Endothelial cell of umbilical vein (primary cell): ENCODE measurements at regions not wholly inside any gene's neighbourhood (a gene's known extent, or its start where the extent isn't known, plus 50 kb on each side); places are given as distances from the start of the nearest gene placed in this dataset.

Experiments
- BruUV-seq: library from RNA; stranded (reverse); fragments of 400-500 nt; replicated peaks from 2 replicates; lab custom pipeline; 2021; lab: Mats Ljungman, UMichigan
- CTCF ChIA-PET: fragments of 300-600, 350-600 bp; sonication (Branson Sonifier 250); formaldehyde crosslinking; loops from one replicate; lab custom pipeline; 2021; ENCODE audit warnings: antibody characterized with exemption, inconsistent platforms; lab: Charles Lee
- POLR2A ChIA-PET: fragments of 300-600, 350-600 bp; sonication (Branson Sonifier 250); formaldehyde crosslinking; loops from one replicate; lab custom pipeline; 2021; ENCODE audit warnings: antibody characterized with exemption, inconsistent platforms; lab: Charles Lee
- DNase-seq: peaks from one replicate; pipeline ENCODE4 v3.0.0-alpha.2; 2011; ENCODE audit warnings: low read depth, low spot score
- FAIRE-seq: peaks from 2 replicates; lab custom pipeline; 2011; peaks lifted over from hg19 to GRCh38; lab: Jason Lieb, UNC
- H2AFZ ChIP-seq: 2 replicates; pipeline ENCODE4 v1.6.0; 2012; ENCODE audit warnings: low read depth, low read length, control low read depth, inconsistent platforms
- H3K27ac ChIP-seq: 2 replicates; pipeline ENCODE4 v1.5.1; 2011; ENCODE audit warnings: low read depth, mild to moderate bottlenecking, control low read depth, low read length, moderate library complexity; ENCODE audit not compliant: insufficient read depth
- H3K27me3 ChIP-seq, 2 experiments: 2 replicates each; pipeline versions ENCODE4 v1.6.0 to v1.6.1; 2011; ENCODE audit warnings: low read length in 2 of 2, mixed read lengths in 1 of 2; ENCODE audit not compliant: control insufficient read depth in 2 of 2, insufficient read depth in 2 of 2
- H3K36me3 ChIP-seq, 2 experiments: 2 replicates in 1 of 2; 3 replicates in 1 of 2; pipeline ENCODE4 v1.5.1; 2011; ENCODE audit warnings: low read length in 2 of 2, mild to moderate bottlenecking in 1 of 2, moderate library complexity in 1 of 2; ENCODE audit not compliant: control insufficient read depth in 2 of 2, insufficient read depth in 2 of 2; ENCODE audit errors: extremely low read depth in 1 of 2
- H3K4me1 ChIP-seq: 3 replicates; pipeline ENCODE4 v1.5.1; 2011; ENCODE audit warnings: mild to moderate bottlenecking, low read length; ENCODE audit not compliant: control insufficient read depth, insufficient read depth; ENCODE audit errors: extremely low read depth
- H3K4me2 ChIP-seq: 2 replicates; pipeline ENCODE4 v1.6.1; 2011; ENCODE audit warnings: low read length, control low read depth, mixed read lengths; ENCODE audit not compliant: insufficient read depth
- H3K4me3 ChIP-seq, 3 experiments: fragments of 200-600 bp in 1 of 3; sonication (generic), shearing (Covaris generic) in 1 of 3; replicated peaks in 1 of 3; 2 replicates each; pipeline ENCODE4 v1.5.1; 2011 to 2016; ENCODE audit warnings: control low read depth in 3 of 3, low read length in 3 of 3, mild to moderate bottlenecking in 2 of 3, inconsistent platforms in 1 of 3, low read depth in 1 of 3, moderate library complexity in 1 of 3; ENCODE audit not compliant: insufficient read depth in 1 of 3
- H3K79me2 ChIP-seq: 2 replicates; pipeline ENCODE4 v1.6.0; 2012; ENCODE audit warnings: low read length, inconsistent platforms; ENCODE audit not compliant: control insufficient read depth, insufficient read depth
- H3K9ac ChIP-seq: replicated peaks from 2 replicates; pipeline ENCODE3; 2011; ENCODE audit warnings: low read length, control low read depth; ENCODE audit not compliant: insufficient read depth; ENCODE audit errors: extremely low read depth
- H3K9me1 ChIP-seq: replicated peaks from 3 replicates; pipeline ENCODE4 v1.6.0; 2011; ENCODE audit warnings: mild to moderate bottlenecking, low read length; ENCODE audit not compliant: control insufficient read depth, insufficient read depth; ENCODE audit errors: extremely low read depth
- H3K9me3 ChIP-seq: replicated peaks from 2 replicates; pipeline ENCODE4 v1.5.1; 2012; ENCODE audit warnings: low read length, inconsistent platforms; ENCODE audit not compliant: control insufficient read depth, insufficient read depth
- H4K20me1 ChIP-seq: replicated peaks from 2 replicates; pipeline ENCODE3; 2011; ENCODE audit warnings: mild to moderate bottlenecking, low read length; ENCODE audit not compliant: control insufficient read depth, insufficient read depth; ENCODE audit errors: extremely low read depth
- CTCF ChIP-seq, 2 donors: IDR thresholded peaks; 1 replicate in 1 of 2; 2 replicates in 1 of 2; pipeline ENCODE4 v1.5.1; 2011; ENCODE audit warnings: low read length in 2 of 2, mild to moderate bottlenecking in 2 of 2, moderate library complexity in 2 of 2, control low read depth in 1 of 2, inconsistent platforms in 1 of 2, low read depth in 1 of 2; ENCODE audit not compliant: insufficient read depth in 1 of 2; ENCODE audit errors: extremely low read depth in 1 of 2
- EZH2 ChIP-seq: IDR thresholded peaks from 2 replicates; pipeline ENCODE4 v1.6.1; 2012; ENCODE audit warnings: borderline replicate concordance, low read depth, mild to moderate bottlenecking, moderate library complexity, low read length, inconsistent platforms; ENCODE audit not compliant: severe bottlenecking
- FOS ChIP-seq: IDR thresholded peaks from 2 replicates; pipeline ENCODE4 v1.6.1; 2011; ENCODE audit warnings: mild to moderate bottlenecking, low read length, moderate library complexity, borderline replicate concordance; ENCODE audit not compliant: insufficient read depth
- GATA2 ChIP-seq: IDR thresholded peaks from 2 replicates; pipeline ENCODE4 v1.7.0; 2011; ENCODE audit warnings: low read depth, mild to moderate bottlenecking, moderate library complexity, mixed read lengths, low read length; ENCODE audit not compliant: insufficient read length, insufficient read depth
- JUN ChIP-seq: IDR thresholded peaks from 2 replicates; pipeline ENCODE4 v1.6.1; 2011; ENCODE audit warnings: borderline replicate concordance, low read depth; ENCODE audit not compliant: insufficient read length, insufficient read depth
- MAX ChIP-seq: IDR thresholded peaks from 2 replicates; pipeline ENCODE4 v1.6.1; 2011; ENCODE audit not compliant: insufficient read depth, insufficient read length
- MYC ChIP-seq: IDR thresholded peaks from one replicate; pipeline ENCODE4 v1.6.1; 2011; ENCODE audit warnings: mild to moderate bottlenecking, low read depth, low read length
- POLR2A ChIP-seq: IDR thresholded peaks from 2 replicates; pipeline ENCODE4 v1.6.1; 2012; ENCODE audit warnings: low read depth, mild to moderate bottlenecking, control low read depth, low read length
- POLR2AphosphoS5 ChIP-seq: IDR thresholded peaks from 2 replicates; pipeline ENCODE4 v1.6.1; 2012; ENCODE audit warnings: low read depth, mild to moderate bottlenecking, control low read depth, low read length, moderate library complexity; ENCODE audit not compliant: insufficient read depth
- dilution Hi-C: fragments of 300-500 bp; cut with MboI; formaldehyde crosslinking; loops from one replicate; pipeline ENCODE4 v1.15.0; 2019; ENCODE audit warnings: low sequenced_read_pairs; ENCODE audit not compliant: extremely low pct_ligation_motif_present
- intact Hi-C: fragments of 100-400 bp; cut with micrococcal nuclease; formaldehyde crosslinking; loops from one replicate; pipeline ENCODE4 v1.10.0; 2022

- DNase-seq (no peak), FAIRE-seq (no peak)
- dilution Hi-C loops = no loop called here
- Histone ChIP-seq H3K27me3 (peaks cover 6% of the 10 kb centered on the region in 2 experiments), H3K9ac (no peak overlapping the region), H3K9me3 (no peaks in the 10 kb centered on the region), H3K9me1 (no peaks in the 10 kb centered on the region), H3K36me3 (no peaks in the 10 kb centered on the region), H3K4me2 (no peak overlapping the region), H4K20me1 (no peaks in the 10 kb centered on the region), H3K27ac (no peak overlapping the region), H3K79me2 (no peaks in the 10 kb centered on the region), H3K4me3 (no peak overlapping the region), H3K4me1 (no peaks in the 10 kb centered on the region), H2AFZ (no peak overlapping the region)
- TF ChIP-seq POLR2A = no peak
- no peak for TF ChIP-seq FOS
- TF ChIP-seq JUN = no peak
- no peak for TF ChIP-seq CTCF (IDR thresholded peaks at IDR 0.05; ENCODE audit: extremely low read depth in 1 of 2, insufficient read depth in 1 of 2, low read depth in 1 of 2, low read length in 2 of 2)
- TF ChIP-seq POLR2AphosphoS5 = no peak
- no peak for TF ChIP-seq GATA2
- no peak for TF ChIP-seq MAX
- no peak for TF ChIP-seq EZH2
- TF ChIP-seq MYC = no peak
- BruUV-seq = no TSS peak
- ChIA-PET CTCF (no interaction called here), POLR2A (no interaction called here)
- intact Hi-C loops = no loop called here
These were observed 52.4 kb upstream of the PMFBP1 start for GRCh38 chr16:72224260-72224768.
